Mesothelial cell of epicardium (in vitro differentiated cells): ENCODE measurements at regions not wholly inside any gene's neighbourhood (a gene's known extent, or its start where the extent isn't known, plus 50 kb on each side); places are given as distances from the start of the nearest gene placed in this dataset.

Experiments
- DNase-seq, 2 experiments: peaks; one replicate each; pipeline ENCODE4 v3.0.0; 2021; ENCODE audit warnings: low spot score in 2 of 2; ENCODE audit not compliant: unreplicated experiment in 2 of 2
- H3K27ac Mint-ChIP-seq: 2 replicates; pipeline ENCODE4 v1.8.0; 2021; ENCODE audit warnings: mixed read lengths
- H3K27me3 Mint-ChIP-seq: 2 replicates; pipeline ENCODE4 v1.8.0; 2021; ENCODE audit warnings: low read depth, mixed read lengths
- H3K36me3 Mint-ChIP-seq: 2 replicates; pipeline ENCODE4 v1.8.0; 2021; ENCODE audit warnings: mixed read lengths
- H3K4me1 Mint-ChIP-seq: 2 replicates; pipeline ENCODE4 v1.8.0; 2021; ENCODE audit warnings: mixed read lengths
- H3K4me3 Mint-ChIP-seq: 2 replicates; pipeline ENCODE4 v1.8.0; 2021; ENCODE audit warnings: mild to moderate bottlenecking, moderate library complexity, mixed read lengths
- H3K9me3 Mint-ChIP-seq: 2 replicates; pipeline ENCODE4 v1.8.0; 2021; ENCODE audit warnings: mixed read lengths
- TF ChIP-seq, protein P1 (sequence below): fragments of 200-600 bp; sonication (generic); IDR thresholded peaks from one replicate; pipeline ENCODE4 v1.5.0; 2021; ENCODE audit warnings: antibody characterized with exemption; ENCODE audit not compliant: unreplicated experiment

DNA sequence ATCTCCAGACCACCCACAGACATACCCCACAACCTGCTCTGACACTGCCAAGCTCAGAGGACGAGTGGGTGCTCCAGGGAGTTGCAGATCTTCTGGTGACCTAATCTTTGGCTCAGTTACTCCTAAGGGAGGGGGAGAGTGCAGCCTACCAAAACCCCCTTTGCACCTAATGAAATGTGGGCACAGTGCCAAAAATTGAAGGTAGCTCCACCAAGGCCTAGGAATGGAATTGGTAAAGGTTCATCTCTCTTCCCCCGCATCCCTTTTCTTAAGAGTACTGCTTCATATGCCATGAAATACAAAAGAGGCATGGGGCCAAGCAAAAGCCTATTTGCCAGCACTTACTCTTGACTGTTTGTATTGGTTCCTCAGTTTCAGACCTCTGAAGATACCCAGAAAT is 491.0 kb downstream of the NAF1 start:
- Mint-ChIP-seq H3K27me3 (no peaks in the 10 kb centered on the region), H3K27ac (no peak overlapping the region), H3K9me3 (peaks cover 39% of the 10 kb centered on the region), H3K4me3 (no peak overlapping the region), H3K36me3 (peaks cover 3% of the 10 kb centered on the region), H3K4me1 (no peaks in the 10 kb centered on the region)
- TF ChIP-seq, protein P1, sequence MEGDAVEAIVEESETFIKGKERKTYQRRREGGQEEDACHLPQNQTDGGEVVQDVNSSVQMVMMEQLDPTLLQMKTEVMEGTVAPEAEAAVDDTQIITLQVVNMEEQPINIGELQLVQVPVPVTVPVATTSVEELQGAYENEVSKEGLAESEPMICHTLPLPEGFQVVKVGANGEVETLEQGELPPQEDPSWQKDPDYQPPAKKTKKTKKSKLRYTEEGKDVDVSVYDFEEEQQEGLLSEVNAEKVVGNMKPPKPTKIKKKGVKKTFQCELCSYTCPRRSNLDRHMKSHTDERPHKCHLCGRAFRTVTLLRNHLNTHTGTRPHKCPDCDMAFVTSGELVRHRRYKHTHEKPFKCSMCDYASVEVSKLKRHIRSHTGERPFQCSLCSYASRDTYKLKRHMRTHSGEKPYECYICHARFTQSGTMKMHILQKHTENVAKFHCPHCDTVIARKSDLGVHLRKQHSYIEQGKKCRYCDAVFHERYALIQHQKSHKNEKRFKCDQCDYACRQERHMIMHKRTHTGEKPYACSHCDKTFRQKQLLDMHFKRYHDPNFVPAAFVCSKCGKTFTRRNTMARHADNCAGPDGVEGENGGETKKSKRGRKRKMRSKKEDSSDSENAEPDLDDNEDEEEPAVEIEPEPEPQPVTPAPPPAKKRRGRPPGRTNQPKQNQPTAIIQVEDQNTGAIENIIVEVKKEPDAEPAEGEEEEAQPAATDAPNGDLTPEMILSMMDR = no peak
- DNase-seq = no peak

DNA sequence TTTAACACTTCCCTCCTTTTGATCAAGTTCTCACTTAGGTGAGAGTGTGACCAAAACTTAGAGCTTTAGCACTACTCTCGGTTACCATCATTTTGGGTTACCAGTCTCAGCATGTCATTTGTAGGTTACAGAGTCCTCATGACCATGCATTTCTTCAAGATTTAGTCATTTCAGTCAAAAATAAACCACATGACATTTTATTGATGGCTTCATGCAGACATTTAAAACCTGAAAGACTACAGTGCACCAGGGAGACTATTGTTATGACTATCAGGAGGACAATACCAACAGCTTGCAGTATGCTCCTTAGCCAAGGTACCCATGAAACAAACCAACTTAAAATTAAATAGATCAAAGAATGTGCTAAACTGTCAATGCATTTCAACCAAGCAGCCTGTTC is 498.1 kb upstream of the FSTL5 start:
- no peak for DNase-seq
- Mint-ChIP-seq H3K27me3 (no peaks in the 10 kb centered on the region), H3K27ac (no peak overlapping the region), H3K4me3 (no peak overlapping the region), H3K4me1 (no peaks in the 10 kb centered on the region), H3K9me3 (peaks cover 12% of the 10 kb centered on the region), H3K36me3 (no peaks in the 10 kb centered on the region)
- TF ChIP-seq, protein P1 = no peak

DNA sequence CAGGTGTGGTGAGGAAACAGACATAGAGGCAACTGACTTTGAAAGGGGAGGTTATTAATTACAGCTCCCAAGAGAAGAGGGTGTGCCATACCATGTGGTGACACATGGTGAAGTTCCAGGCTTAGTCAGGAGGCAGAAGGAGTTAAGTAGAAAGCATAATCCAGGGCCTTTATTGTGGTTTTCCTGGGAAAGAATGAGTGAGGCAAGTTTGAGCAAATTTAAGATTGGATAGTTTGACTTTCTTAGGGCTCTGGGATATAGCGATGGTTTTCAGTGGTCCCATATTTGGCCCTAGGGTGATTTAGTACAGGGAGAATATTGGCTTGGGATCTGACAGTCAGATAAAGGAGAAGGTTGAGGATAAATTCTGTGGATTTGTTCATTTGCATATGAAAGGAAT is 495.9 kb upstream of the FSTL5 start:
- TF ChIP-seq, protein P1 = no peak
- no peak for DNase-seq
- Mint-ChIP-seq H3K4me3 (no peak overlapping the region), H3K36me3 (no peaks in the 10 kb centered on the region), H3K27me3 (no peaks in the 10 kb centered on the region), H3K4me1 (no peaks in the 10 kb centered on the region), H3K27ac (no peak overlapping the region), H3K9me3 (no peaks in the 10 kb centered on the region)

DNA sequence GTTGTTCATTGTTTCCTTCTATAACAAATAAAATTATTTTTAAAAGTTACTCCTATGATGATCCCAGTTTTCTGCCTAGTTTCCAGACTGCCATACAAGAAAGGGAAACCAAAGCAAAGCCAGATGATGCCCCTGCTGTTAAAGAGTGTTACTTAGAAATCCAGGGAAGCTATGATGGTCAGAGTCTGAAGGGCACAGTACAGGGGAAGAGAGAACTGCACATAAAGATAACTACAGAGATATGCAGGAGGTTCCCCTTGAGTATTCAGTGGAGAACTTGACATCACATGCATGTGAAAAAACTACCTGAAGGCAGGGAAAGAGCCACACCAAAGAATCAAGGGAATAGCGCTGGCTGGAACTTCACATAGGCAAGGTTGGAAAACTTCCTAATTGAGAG is 494.2 kb upstream of the FSTL5 start:
- TF ChIP-seq, protein P1 = no peak
- Mint-ChIP-seq H3K4me3 (no peak overlapping the region), H3K36me3 (no peaks in the 10 kb centered on the region), H3K4me1 (no peaks in the 10 kb centered on the region), H3K9me3 (no peaks in the 10 kb centered on the region), H3K27ac (no peak overlapping the region), H3K27me3 (no peaks in the 10 kb centered on the region)
- DNase-seq = no peak

DNA sequence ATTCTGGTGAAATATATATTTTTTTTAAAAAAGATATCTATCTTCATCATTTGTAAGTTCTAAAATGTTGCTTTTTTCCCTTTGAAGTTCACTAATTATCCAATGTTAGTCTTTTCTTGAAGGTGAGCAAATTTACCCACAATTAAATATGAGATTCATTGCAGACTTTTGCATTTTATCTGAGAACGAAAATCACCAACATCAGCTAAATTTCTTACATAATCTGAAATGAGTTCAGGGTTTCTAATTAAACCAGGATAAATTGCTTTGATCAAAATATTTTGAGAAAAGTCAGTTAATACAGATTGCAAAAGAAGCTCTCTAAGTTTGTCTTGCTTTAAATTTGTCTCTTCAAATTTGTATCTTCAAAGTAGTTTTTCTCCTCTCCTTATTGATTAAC is 486.4 kb upstream of the FSTL5 start:
- no peaks in the 10 kb centered on the region for H3K36me3 Mint-ChIP-seq
- H3K27ac Mint-ChIP-seq = no peak overlapping the region
- no peaks in the 10 kb centered on the region for H3K9me3 Mint-ChIP-seq
- no peak overlapping the region for H3K4me3 Mint-ChIP-seq
- peaks cover 9% of the 10 kb centered on the region for H3K4me1 Mint-ChIP-seq
- TF ChIP-seq, protein P1 = no peak
- DNase-seq = no peak
- H3K27me3 Mint-ChIP-seq = no peaks in the 10 kb centered on the region

DNA sequence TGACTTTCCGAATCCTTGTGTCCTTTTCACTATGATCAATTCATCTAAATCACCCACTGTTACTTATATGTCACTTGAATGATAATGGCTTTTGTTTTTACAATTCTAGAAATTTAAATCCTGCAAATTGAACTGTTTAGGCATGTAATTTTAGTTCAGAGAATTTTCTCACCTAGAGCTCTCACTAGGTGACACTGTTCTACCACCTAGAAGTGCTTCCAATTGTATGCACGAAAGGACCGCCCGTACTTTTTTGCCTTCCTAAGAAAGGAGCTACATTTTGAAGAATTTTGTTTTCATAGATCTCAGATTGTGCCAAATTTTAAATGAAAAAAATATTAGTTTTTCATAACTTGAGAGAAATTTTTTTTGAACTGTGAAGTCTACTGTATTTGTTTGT is 481.6 kb upstream of the FSTL5 start:
- Mint-ChIP-seq H3K27ac (no peak overlapping the region), H3K36me3 (no peaks in the 10 kb centered on the region), H3K27me3 (no peaks in the 10 kb centered on the region), H3K9me3 (no peaks in the 10 kb centered on the region), H3K4me3 (no peak overlapping the region), H3K4me1 (peaks cover 9% of the 10 kb centered on the region)
- DNase-seq = no peak
- TF ChIP-seq, protein P1 = no peak
